ENCODE measurements at regions not wholly inside any gene's neighbourhood (a gene's known extent, or its start where the extent isn't known, plus 50 kb on each side); places are given as distances from the start of the nearest gene placed in this dataset.

GRCh38 chr6:110033101-110033500 is 55.0 kb downstream of the GPR6 start:
- H3K79me2 ChIP-seq (ENCODE audit: insufficient read depth), result no peaks in the 10 kb centered on the region
- H3K4me2 ChIP-seq (ENCODE audit: unreplicated experiment), result no peak overlapping the region
- in situ Hi-C loops (cut with MboI), result no loop called here
- DNase-seq, result no peak
- no peaks in the 10 kb centered on the region for H3F3A ChIP-seq (ENCODE audit: insufficient read depth)
- TF ChIP-seq EZH2 (IDR thresholded peaks at IDR 0.05; ENCODE audit: insufficient read depth, poor library complexity, severe bottlenecking) (no peak), EZH2phosphoT487 (IDR thresholded peaks at IDR 0.05; ENCODE audit: insufficient read depth, low read depth) (no peak)
- 80 to 87% methylated on average over 7 of the region's 7 CpGs for WGBS, 2 experiments (ENCODE audit: low coverage in 1 of 2, low lambda C conversion rate in 2 of 2, missing lambda C conversion rate in 2 of 2)
- no peaks in the 10 kb centered on the region for H3K9me3 ChIP-seq (ENCODE audit: low read depth)
- H3K36me3 ChIP-seq (ENCODE audit: low read depth), result no peaks in the 10 kb centered on the region
- H4K20me1 ChIP-seq (ENCODE audit: insufficient read depth), result no peaks in the 10 kb centered on the region
- H3K9me2 ChIP-seq (ENCODE audit: insufficient read depth), result no peaks in the 10 kb centered on the region
- H3K4me3 ChIP-seq, result no peak overlapping the region
- no peaks in the 10 kb centered on the region for H3K4me1 ChIP-seq (ENCODE audit: insufficient read depth)
- H2AFZ ChIP-seq, result no peak overlapping the region
- H3K27me3 ChIP-seq (replicated peaks; ENCODE audit: insufficient read depth), result no peaks in the 10 kb centered on the region
- no peak overlapping the region for H3K9ac ChIP-seq
- no peak overlapping the region for H3K27ac ChIP-seq

DNA sequence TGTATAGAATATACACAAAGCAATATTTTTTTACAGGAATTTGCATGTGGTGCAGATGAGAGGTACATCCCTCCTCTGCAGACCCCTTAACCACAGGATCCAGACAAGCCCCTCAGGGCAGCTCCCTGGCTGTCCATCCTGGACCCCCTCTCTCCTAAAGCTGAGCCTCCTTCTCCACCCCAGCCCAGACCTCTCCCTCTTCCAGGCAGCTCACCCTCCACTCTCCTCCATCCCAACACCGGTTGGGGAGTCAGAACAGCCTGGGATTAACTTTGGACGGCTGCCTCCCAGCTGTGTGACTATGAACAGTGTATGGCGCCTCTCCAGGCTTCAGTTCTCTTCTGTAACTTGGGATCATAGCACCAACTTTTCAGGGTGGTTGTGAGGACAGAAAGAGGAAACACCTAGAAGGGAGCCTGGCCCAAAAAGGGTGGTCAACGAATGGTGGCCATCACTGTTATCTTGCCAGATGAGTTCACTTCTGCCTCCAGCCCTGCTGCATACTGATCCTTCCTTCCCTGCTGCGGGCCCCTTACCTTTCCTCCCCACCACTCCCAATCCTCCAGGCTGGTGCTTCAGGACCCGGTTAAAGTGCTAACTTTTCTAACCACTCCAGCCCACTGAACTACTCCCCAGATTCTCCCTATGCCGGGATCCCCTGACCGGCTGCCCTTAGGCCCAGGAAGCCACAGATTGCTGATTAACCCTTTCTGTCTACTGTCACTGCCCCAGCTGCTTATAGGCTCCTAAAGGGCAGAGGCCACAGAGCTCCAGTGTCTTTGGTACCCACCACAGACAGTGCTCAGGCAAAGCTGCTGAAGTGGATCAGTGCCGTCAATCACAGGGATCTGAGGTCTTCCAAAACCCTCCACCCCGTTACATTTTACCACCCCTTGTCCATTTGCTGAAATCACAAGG is 55.9 kb downstream of the GPR6 start:
- no peak for DNase-seq
- no peaks in the 10 kb centered on the region for H3K9me3 ChIP-seq (ENCODE audit: low read depth)
- H3K4me3 ChIP-seq, result no peak overlapping the region
- no peaks in the 10 kb centered on the region for H3K27me3 ChIP-seq (replicated peaks; ENCODE audit: insufficient read depth)
- no peak for TF ChIP-seq EZH2phosphoT487 (IDR thresholded peaks at IDR 0.05; ENCODE audit: insufficient read depth, low read depth)
- no peak for TF ChIP-seq EZH2 (IDR thresholded peaks at IDR 0.05; ENCODE audit: insufficient read depth, poor library complexity, severe bottlenecking)
- H3K27ac ChIP-seq, result no peak overlapping the region
- H3K36me3 ChIP-seq (ENCODE audit: low read depth), result no peaks in the 10 kb centered on the region
- WGBS, 2 experiments (ENCODE audit: low coverage in 1 of 2, low lambda C conversion rate in 2 of 2, missing lambda C conversion rate in 2 of 2), result 80 to 84% methylated on average over 10 of the region's 10 CpGs
- H3K4me1 ChIP-seq (ENCODE audit: insufficient read depth), result no peaks in the 10 kb centered on the region
- no peak overlapping the region for H3K9ac ChIP-seq
- no peak overlapping the region for H2AFZ ChIP-seq
- no peaks in the 10 kb centered on the region for H3K79me2 ChIP-seq (ENCODE audit: insufficient read depth)
- in situ Hi-C loops (cut with MboI), result no loop called here
- no peaks in the 10 kb centered on the region for H3K9me2 ChIP-seq (ENCODE audit: insufficient read depth)
- H3K4me2 ChIP-seq (ENCODE audit: unreplicated experiment), result no peak overlapping the region
- no peaks in the 10 kb centered on the region for H3F3A ChIP-seq (ENCODE audit: insufficient read depth)
- no peaks in the 10 kb centered on the region for H4K20me1 ChIP-seq (ENCODE audit: insufficient read depth)

- Histone ChIP-seq H2AFZ (no peak overlapping the region), H4K20me1 (ENCODE audit: insufficient read depth) (no peaks in the 10 kb centered on the region), H3K36me3 (ENCODE audit: low read depth) (no peaks in the 10 kb centered on the region), H3K9me3 (ENCODE audit: low read depth) (no peaks in the 10 kb centered on the region), H3K4me3 (no peak overlapping the region), H3K27ac (no peak overlapping the region), H3K79me2 (ENCODE audit: insufficient read depth) (no peaks in the 10 kb centered on the region), H3K27me3 (replicated peaks; ENCODE audit: insufficient read depth) (no peaks in the 10 kb centered on the region), H3K9ac (no peak overlapping the region), H3K9me2 (ENCODE audit: insufficient read depth) (no peaks in the 10 kb centered on the region), H3F3A (ENCODE audit: insufficient read depth) (no peaks in the 10 kb centered on the region), H3K4me1 (ENCODE audit: insufficient read depth) (no peaks in the 10 kb centered on the region), H3K4me2 (ENCODE audit: unreplicated experiment) (no peak overlapping the region)
- no peak for DNase-seq
- in situ Hi-C loops (cut with MboI), result loop anchor here (5.0 kb wide), 1 partner anchor 322 kb away; no protein-coding TSS in a partner anchor
- TF ChIP-seq EZH2phosphoT487 (IDR thresholded peaks at IDR 0.05; ENCODE audit: insufficient read depth, low read depth) (no peak), EZH2 (IDR thresholded peaks at IDR 0.05; ENCODE audit: insufficient read depth, poor library complexity, severe bottlenecking) (no peak)
- 67 to 69% methylated on average over 8 of the region's 8 CpGs for WGBS, 2 experiments (ENCODE audit: low coverage in 1 of 2, low lambda C conversion rate in 2 of 2, missing lambda C conversion rate in 2 of 2)
These were observed 56.5 kb downstream of the GPR6 start for GRCh38 chr6:110034667-110035036.

GRCh38 chr6:110035321-110035720 is 57.2 kb downstream of the GPR6 start:
- WGBS, 2 experiments (ENCODE audit: low coverage in 1 of 2, low lambda C conversion rate in 2 of 2, missing lambda C conversion rate in 2 of 2), result 90 to 95% methylated on average over 5 of the region's 5 CpGs
- H3K4me1 ChIP-seq (ENCODE audit: insufficient read depth), result no peaks in the 10 kb centered on the region
- no peak for DNase-seq
- H3K36me3 ChIP-seq (ENCODE audit: low read depth), result no peaks in the 10 kb centered on the region
- H3K9ac ChIP-seq, result no peak overlapping the region
- no peaks in the 10 kb centered on the region for H4K20me1 ChIP-seq (ENCODE audit: insufficient read depth)
- no peaks in the 10 kb centered on the region for H3K79me2 ChIP-seq (ENCODE audit: insufficient read depth)
- in situ Hi-C loops (cut with MboI), result loop anchor here (5.0 kb wide), 1 partner anchor 323 kb away; no protein-coding TSS in a partner anchor
- TF ChIP-seq EZH2phosphoT487 (IDR thresholded peaks at IDR 0.05; ENCODE audit: insufficient read depth, low read depth), result no peak
- no peak for TF ChIP-seq EZH2 (IDR thresholded peaks at IDR 0.05; ENCODE audit: insufficient read depth, poor library complexity, severe bottlenecking)
- H3F3A ChIP-seq (ENCODE audit: insufficient read depth), result no peaks in the 10 kb centered on the region
- H3K9me2 ChIP-seq (ENCODE audit: insufficient read depth), result no peaks in the 10 kb centered on the region
- no peaks in the 10 kb centered on the region for H3K9me3 ChIP-seq (ENCODE audit: low read depth)
- no peak overlapping the region for H2AFZ ChIP-seq
- no peak overlapping the region for H3K4me2 ChIP-seq (ENCODE audit: unreplicated experiment)
- H3K27ac ChIP-seq, result no peak overlapping the region
- no peaks in the 10 kb centered on the region for H3K27me3 ChIP-seq (replicated peaks; ENCODE audit: insufficient read depth)
- no peak overlapping the region for H3K4me3 ChIP-seq
